Hippocampal formation (tissue), 2 donors: ENCODE measurements at regions not wholly inside any gene's neighbourhood (a gene's known extent, or its start where the extent isn't known, plus 50 kb on each side); places are given as distances from the start of the nearest gene placed in this dataset.
"Not testable (repeated sequence)": the region's sequence is repeated elsewhere in the genome, so short reads cannot be mapped to it uniquely, and the experiment has no call there.

Experiments used
- DNase-seq, 2 donors: peaks; one replicate each; lab custom pipeline; 2025; lab: John Stamatoyannopoulos, UW

DNA sequence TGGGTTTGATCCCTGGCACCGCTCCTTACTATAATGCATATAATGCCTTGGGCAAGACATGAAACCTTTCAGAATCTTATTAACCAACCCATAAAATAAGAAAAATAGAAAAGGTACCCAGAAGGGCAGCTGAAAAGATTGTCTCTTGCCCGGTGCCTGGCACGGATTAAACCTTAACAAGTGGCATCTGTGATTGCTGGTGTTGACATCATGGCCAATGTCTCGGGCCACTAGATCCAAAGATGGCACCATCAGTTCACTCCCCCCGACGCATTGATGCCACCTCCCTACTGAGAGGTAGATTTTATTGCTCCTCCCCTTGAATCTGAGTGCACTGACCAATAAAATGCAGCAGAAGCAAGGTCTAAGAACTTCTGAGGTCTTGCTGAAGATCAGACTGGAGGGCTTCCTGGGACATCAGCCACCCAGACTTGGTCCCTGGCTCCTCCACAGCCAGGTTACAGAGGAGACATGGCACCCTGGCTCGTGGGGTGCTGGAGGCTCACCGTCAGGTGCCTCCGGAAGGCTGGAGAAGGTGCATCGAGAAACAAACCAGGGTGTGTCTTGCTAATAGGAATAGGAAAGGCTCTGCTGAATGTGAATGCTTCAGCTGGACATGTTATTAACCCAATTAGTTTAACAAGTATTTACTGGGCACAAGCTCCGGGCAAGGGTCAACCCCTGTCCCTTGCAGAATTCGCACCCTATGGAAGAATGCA lies 80.0 kb upstream of the COL5A1 start:
- DNase-seq = no peak

DNA sequence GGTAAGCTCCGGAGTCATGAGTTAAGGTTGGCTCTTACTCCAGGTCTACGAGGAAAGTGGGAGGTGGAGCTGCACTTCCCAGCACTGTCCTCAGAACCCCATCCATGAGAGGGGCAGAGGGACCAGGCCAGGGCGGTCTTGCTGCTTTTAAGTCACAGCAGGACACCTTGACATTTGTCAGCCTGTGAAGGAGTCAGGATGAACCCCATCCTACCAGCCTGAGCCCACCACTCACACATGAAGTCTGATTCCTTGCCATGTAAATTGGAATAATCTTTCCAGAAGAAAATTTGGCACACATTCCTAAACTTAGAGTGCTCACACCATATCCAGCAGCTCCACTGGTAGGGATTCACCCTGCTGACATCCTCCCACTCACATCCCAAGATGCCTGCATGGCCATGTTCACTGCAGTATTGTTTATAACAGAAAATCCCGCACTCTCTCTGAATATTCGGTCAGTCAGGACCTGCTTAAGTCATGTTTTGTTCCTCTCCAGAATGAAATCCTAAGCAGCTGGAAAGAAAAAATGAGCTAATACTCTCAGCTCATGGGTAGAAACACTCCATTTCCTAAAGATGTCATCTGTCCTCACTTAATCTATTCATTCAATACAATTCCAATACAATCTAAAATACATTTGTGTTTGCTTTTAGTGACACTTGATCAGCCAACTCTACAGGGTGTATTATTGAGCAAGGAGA lies 79.3 kb upstream of the COL5A1 start:
- no peak for DNase-seq

DNA sequence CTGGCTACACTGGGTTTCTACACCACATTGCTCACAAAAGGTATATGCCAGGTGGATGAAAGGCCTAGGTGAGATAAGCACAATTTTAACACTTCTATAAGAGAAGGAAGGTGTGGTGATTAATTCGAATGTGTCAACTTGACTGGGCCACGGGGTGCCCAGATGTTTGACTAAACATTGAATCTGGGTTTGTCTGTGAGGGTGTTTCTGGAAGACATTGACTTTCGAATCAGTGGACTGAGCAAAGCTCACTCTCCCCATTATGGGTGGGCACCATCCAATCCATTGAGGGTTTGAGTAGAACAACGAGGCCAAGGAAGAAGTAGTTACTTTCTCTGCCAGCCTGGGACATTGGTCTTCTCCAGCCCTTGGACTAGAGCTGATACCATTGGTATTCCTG lies 78.2 kb upstream of the COL5A1 start:
- DNase-seq = no peak

DNA sequence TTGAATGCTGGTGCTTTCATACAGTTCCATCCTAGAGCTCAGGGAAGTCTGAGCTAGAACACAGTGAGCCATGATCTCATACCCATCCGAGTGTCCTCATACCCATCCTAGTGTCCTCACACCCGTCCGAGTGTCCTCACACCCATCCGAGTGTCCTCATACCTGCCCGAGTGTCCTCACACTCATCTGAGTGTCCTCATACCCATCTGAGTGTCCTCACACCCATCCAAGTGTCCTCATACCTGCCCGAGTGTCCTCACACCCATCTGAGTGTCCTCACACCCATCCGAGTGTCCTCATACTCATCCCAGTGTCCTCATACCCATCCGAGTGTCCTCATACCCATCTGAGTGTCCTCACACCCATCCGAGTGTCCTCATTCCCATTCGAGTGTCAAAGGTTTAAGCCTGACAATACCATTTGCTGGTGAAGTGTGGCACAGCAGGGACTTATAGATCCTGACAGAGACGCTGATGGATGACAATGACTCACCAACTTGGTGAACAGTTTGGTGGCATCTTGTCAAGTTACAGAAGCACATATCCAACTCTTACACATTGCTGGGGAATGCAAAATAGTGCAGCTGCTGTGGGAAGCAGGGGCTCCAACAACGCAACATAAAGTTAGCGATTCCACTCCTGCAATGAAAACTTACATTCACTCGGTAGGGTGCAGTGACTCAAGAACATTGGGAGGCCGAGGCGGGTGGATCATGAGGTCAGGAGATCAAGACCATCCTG lies 77.0 kb upstream of the COL5A1 start:
- no peak for DNase-seq

DNA sequence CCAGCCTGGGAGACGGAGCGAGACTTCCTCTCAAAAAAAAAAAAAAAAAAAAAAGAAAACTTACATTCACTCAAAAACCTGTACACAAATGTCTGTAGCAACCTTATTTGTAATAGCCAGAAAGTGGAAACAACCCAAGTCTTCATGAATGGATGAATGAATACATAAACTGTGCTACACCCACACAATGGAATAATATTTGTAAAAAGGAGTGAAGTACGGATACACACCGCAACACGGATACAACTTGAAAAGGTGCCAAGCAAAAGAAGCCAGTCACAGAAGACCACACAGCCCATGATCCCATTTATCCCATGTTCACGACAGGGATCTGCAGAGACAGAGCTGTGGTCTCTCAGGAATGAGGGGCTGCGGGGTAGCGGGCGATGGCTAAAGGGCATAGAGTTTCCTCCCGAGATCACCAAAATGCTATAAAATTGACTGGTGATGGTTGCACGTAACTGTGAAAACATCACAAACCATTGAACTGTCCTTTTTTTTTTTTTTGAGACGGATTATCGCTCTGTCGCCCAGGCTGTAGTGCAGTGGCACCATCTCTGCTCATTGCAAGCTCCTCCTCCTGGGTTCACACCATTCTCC lies 76.2 kb upstream of the COL5A1 start:
- no peak for DNase-seq

DNA sequence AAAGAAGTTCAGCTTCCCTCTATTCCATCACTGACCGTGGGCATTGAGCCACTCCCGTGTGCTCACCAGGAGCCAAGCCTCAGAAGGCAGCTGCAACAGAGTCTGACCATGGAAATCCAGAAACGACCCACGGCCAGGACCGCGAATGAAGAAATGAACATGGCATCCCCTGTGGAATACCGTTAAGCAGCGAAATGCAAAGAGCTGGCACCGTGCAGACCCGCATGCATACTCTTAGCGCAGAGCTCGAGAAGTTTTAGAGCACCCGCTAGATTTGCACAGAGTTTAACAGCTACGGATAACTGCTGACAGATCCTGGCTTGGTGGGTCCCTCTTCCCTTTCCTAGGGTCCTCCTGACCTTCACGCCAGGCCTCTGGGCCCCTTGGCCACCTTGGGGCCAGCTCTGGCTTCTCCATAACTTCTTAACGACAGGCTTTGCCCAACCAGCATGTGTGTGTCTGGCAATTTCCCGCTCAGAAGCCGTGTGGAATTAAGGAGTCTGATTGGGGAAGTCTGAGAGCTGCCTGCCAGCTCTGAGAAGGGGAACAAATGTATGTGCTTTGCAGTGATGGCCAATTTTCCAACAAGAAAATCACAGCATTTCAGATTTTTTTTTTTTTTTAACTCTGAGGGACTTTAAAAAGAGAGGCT lies 75.3 kb upstream of the COL5A1 start:
- DNase-seq = no peak

DNA sequence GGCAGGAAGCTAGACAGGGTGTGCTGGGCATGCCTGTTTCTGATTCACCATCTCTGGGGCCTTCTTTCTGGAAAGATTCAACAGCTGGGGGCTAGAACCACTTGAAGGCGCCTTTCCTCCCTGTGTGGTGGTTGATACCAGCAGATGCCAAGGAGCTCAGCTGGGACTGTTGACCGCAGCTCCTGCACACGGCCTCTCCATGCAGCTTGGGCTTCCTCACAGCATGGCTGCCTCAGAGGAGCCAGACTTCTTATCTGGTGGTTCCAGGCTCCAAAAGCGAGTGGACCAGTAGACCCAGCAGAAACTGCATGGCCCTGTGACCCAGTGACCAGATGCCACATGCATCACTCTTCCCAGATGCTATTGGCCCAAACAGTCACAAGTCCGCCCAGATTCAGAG lies 74.7 kb upstream of the COL5A1 start:
- DNase-seq = no peak

DNA sequence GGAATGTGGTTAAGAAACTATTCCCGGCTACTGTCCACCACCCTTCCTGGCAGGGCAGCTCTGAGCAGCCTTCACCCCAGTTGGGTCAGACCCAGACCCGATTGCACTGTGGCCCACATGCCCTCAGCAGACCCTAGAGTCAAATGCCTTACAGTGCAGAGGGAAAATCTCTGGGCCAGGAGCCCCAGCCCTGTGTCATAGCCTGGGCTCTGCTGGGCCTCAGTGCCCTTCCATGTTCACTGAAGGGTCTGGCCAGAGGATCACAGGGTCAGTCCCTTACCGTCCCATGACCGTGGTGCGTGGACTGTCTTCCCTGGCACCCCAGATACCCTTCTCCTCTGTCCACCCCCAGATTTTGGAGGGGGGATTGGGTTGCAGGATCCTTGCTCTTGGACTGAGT lies 73.5 kb upstream of the COL5A1 start:
- DNase-seq = no peak

DNA sequence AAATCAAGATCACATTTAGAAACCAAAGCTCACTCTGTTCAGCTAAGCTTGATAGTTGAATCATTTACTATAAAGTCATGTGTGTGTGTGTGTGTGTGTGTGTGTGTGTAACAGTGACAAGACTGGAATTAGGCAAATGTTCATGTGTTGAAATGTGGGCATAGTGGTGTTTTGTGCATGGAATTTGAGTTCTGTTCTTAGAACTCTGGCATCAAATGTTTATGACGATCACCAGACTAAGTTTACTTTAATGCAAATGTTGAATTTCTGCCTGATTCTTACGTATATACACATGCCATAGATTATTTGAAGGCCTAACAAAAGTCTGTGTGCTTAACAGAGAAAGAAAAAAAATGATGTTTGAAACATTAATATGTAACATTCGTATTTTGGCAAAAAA lies 72.8 kb upstream of the COL5A1 start:
- DNase-seq = no peak

DNA sequence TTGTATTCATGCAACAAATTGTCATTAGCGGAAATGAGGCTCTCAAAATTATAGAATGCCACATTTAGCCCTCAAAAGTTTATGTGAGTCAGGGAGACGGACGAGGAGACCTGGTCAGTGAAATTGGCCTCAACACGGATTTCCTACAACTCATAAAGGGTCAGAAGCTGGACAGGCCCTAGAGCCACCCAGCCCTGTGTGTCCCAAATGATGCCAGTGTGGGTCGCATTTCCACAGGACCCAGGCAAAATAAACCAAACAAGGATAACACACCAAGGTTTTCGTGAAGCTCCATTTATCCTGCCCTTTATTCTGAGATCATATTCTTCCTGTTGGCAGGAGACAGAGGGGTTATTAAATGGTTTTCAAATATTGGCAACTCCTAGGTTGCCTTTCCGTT lies 72.0 kb upstream of the COL5A1 start:
- DNase-seq = no peak

DNA sequence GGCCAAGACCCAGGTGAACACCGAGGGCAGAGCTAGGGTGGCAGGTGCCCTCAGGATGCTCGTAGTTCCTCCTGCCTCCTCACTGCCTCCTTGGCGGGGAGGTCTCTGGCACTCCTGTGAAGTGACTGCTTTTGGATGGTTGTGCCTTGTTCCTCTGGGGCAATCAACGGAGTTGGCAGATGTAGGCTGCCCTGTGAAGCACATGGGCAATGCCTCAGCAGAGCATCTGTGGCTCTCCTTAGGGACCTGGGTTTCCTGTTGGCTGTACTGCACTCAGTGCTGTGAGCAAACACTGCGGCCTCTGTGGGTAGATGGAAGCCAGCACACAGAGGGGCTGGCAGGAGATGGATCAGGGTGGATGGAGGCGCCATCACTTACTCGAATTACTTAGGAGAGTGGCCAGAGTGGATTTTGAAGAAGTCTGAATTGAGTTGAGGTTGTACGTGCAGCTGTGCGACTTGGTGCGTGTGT lies 71.4 kb upstream of the COL5A1 start:
- no peak for DNase-seq

DNA sequence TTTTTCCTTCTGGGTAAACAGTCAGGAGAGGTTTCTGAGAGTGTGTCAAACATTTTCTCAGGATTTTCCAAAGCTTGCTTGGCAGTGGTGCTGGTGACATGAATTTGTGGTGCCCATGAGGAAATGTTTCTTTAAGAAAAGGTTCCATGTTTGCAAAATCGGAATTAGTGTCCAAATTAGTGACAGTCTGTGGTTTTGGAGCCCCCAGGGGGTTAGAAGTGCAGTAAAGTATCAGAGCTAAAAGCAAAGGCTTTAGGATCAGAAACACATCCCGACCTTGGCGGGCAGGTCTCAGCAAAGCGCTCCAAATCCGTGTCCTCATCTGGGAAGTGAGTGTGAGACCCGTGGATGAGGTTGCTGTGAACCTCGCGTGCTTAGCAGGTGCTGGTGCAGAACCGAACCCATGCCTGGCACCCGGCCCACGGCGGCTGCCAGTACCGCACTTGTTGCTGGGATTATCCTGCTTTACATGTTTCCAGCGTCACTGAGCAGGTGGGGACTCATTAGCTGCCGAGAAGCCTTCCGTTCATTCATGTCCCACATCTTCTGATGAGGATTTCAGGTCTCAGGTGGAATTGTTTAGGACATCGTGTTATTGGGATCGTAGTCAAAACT lies 70.8 kb upstream of the COL5A1 start:
- no peak for DNase-seq

DNA sequence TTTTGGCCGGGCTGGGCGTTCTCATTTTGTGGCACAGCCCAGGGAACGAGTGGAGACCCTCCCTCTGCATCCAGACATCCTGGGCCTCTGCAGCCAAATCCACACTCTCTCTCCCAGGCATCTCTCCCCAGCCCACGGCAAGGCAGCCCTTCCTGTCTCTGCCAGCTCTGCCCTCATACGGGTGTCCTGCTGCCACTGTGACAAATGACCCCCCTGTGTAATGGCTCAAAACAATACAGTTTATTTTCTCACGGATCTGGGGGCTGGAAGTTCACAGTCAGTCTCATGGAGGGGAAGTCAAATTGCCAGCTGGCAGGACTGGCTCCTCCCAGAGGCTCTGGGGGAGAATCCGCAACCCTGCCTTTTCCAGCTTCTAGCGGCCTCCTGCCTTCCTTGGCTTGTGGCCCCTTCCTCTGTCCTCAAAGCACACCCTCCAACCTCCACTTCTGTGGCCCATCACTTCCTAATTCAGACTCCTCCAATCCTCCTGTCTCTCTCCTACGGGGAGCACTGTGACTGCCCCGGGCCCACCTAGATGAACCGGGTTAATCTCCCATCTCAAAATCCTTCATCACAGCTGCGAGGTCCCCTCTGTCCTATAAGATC lies 70.2 kb upstream of the COL5A1 start:
- no peak for DNase-seq

DNA sequence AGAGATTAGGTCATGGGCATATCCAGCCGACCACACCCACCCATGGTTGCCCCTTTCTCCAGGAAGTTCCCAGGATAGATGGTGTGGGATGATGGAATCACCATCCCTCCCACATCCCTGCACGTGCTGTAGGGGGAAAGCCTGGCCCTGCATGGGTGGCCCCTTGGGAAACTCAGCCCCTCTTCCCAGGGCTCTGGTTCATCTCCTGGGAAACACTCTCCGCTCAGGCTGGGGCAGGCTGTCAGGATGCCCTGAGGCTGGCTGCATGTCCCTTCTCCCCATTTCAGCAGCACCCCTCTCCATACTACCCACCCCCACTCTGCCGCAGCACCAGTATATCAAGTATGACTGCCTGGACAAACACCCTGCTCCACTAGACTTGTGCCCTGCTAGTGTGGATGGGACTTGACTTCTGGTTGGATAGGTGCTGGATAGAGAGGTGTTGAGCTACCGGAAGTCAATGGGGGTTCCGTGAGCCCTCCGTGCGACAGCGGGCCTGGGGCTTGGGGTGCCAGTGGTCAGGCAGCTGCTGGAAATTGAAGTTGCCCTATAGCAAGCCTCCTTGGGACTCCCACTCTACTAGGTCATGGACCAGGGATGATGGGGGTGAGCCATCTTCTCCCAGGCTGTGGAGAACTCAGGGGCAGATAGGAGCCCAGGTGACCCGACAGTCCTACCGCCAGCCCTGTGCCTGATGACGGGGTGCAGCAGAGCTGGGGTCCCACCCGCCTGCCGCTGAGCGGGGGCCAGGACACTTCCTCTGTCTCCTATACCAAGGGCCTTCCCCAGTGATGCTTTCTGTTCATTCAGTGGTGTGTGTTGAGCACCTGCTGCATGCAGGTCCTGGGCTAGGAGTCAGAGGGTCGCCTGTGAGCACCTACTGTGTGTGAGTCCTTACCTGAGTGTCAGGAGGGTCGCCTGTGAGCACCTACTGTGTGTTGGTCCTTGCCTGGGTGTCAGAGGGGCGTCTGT lies 69.4 kb upstream of the COL5A1 start:
- no peak for DNase-seq

DNA sequence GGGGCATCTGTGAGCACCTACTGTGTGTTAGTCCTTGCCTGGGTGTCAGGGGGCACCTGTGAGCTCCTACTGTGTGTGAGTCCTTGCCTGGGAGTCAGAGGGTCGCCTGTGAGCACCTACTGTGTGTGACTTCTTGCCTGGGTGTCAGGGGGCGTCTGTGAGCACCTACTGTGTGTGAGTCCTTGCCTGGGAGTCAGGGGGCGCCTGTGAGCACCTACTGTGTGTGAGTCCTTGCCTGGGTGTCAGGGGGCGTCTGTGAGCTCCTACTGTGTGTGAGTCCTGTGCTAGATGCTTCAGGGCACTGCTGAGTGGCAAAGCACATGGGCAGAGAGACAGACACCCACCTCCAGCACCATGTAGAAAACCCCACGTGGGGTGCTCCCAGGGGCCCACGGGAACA lies 66.9 kb upstream of the COL5A1 start:
- not testable (repeated sequence) for DNase-seq

DNA sequence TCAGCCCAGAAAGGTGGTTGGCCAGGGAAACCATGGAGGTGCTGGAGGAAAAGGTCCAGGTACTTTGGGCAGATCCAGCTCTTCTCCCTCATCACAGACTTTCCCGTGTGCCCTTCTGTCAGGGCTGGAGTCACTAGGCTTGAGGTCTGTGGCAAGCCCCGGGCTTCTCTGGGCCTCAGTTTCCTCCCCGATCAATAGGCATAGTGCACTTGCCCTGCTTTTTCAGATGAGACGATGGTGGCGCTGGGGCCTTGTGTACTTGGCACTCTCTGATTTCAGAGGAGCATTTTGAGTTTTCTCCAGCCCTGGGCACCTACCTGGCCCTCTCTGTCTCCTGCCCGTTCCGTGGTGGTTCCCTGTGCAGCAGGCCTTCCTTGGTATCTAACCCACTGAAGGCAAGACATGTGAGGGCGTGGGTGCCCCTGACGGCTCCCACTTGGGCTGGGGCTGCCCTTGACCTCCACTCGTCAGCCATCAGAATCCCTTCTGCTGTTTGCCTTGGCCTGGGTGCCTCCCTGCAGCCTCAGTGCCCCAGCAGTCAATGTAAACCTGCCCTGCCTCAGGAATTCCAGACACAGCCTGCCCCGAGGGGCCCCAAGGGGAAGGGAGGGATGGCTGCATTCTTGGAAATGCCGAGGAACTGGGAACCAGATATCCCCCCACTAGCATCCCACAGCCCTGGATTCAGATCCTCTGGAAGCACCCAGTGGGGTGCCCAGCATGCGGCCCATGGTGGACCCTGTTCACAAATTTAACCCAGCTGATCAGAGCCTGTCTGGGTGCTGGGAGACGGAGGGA lies 66.3 kb upstream of the COL5A1 start:
- no peak for DNase-seq

DNA sequence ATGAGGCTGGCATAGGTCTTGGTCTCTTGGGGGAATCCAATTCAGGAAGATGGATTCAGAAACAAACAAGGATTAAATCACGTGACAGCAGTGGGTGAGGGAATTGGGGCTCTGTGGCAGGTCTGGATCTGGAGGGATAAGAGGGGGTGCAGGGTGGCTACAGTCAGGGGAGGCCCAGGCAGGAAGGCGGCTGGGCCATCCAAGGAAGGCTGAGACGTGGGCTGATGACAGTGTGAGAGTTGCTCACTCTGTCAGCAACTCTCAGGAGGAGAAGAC lies 65.8 kb upstream of the COL5A1 start:
- DNase-seq = no peak

DNA sequence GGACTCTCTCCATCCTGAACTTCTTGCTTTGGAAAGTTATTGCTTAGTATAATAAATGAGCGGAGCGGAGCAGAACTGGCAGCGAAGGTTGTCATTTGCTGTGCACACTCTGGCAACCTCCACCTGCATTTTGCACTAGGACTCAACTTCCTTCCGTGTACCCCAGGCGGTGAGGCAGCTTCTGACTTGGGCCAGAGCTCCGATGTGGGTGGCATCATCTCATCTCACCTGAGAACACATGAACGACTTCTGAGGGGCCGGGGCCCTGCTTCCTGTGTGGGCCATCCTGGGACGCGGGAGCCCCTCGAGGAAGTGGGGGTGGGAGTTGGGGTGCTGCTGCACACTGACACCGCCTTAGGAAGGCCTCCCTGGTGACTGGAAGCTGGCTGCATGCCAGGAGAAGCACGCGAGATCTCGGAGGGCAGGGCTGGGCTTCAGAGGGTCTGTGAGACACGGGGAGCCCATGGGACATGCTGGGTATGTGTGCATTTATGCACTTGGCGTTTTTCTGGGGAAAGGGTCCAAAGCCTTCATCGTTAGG lies 56.5 kb upstream of the COL5A1 start:
- no peak for DNase-seq
